HG02623 (cell line): ENCODE measurements at regions not wholly inside any gene's neighbourhood (a gene's known extent, or its start where the extent isn't known, plus 50 kb on each side); places are given as distances from the start of the nearest gene placed in this dataset.

Experiments
- ATAC-seq: cut with Tn5 transposase; IDR thresholded peaks from one replicate; pipeline ENCODE4 v1.9.1; 2021; ENCODE audit warnings: moderate library complexity; ENCODE audit not compliant: unreplicated experiment

DNA sequence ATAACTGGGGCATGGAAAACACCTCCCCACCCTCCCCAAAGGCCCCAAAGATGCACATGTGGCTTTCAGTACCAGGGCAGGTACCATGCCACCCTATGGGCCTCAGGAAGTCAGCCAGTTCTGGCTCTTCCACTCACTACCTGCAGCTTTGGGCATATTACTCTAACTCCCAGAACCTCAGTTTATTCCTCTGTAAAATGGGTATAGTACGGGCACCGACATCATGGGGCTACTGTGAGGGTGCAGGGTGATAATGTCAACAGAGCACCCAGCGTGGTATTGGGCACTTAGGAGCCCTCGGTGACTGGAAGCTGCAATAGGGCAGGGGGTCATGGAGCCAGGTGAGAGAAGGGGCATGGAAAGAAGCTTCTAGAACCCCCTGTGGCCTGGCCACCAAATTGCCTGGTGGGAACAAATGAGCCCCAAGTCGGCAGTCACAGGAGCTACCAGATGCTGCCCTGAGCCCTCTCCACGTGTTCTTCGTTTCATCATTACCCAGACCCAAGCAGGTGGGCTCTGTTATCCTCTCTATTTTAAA is 512.1 kb downstream of the SHQ1 start:
- ATAC-seq: no peak

DNA sequence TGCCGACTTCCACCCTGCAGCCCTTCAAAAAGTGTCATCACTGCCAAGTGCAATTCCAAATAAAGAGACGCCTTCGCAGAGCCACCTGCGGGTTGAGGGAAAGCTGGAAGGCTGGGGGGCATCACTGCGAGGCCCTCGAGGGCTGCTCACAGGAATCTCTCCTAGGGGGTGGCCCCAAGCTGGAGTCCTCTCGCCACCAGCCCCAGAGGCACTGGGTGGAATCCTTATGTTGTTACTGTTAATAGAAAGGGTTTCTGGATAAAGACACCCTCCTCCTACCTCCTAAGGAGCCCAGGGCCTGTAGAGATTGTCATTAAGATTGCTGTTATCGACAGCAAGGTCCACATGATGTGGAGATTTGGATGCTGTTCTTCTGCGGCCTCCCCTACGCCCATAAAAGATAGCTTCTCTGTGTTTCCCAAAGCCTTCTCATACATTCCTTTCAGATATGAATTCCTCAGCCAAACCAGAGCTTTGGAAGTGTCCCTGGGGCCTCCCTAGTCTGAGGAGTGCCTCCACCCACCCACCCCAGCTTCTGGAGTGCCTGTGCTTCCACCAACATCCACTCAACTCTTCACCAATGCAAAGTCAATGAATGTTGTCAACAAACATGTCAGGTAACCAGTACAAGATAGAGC is 512.7 kb downstream of the SHQ1 start:
- no peak for ATAC-seq

DNA sequence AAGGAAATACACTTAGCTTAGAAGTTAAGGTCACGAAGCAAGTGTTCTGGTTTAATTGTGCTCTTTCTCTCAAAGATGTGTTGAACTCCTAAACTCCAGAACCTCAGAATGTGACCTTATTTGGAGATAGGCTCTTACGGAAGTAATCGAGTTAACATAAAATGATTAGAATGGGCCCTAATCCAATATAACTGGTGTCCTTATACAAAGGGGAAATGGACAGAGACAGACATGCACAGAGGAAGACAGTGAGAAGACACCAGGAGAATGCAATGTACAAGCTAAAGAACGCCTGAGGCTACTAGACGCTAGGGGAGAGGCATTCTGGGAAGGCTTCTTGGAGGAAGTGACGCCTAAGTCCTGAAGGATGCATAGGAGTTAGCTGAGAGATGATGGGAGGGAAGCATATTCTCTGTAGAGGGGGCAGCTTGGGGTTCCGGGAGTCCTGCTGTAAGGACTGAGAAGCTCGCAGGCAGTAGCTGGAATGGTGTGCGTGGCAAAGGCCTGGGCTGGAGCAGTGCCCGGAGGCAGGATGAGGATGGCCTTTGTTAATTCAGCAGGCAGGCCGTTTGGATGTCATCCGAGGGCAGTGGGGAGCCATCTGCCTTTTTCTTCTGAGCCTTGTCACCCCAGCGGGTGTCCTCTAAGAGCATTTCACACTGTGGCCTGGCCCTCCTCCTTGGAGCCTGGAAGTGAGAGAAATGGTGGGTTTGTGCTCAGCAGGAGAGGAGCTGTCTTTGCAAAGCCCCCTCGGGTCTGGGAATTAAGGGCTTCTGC is 513.4 kb downstream of the SHQ1 start:
- no peak for ATAC-seq

DNA sequence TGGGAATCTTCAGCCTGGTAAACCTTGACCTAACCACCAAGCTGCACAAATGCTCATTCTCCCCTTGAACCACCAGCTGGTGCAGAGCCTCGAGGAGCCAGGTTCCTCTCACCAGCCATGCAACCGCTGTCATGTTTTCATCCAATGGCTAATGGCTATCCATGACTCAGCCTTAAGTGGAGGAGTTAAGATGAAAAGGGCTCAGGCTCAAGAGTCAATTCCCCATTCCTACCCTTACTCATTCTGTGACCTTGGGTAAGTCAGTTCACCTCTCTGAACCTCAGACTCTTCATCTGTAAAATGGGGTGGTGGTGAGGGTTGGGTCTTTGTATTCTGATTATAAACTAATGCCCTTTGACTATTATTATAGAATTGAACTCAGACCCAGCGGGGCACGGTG is 515.6 kb downstream of the SHQ1 start:
- ATAC-seq: no peak

DNA sequence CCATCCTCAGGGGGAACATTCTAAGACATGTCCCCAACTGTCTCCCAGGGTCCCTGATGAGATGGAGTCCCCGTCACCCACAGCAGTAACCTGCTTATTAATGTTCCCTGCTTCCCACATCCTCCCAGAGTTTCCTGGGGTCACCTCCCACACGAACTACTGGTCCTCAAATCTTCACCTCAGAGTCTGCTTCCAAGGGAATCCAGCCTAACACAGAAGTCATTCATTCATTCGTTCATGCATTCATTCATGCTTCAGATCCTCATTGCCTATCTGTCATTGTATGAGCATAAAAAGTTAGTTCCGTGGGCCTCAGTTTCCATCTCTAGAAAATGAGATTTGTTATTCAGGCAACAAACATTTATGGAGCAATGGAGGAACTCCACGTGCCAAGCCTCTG is 516.2 kb downstream of the SHQ1 start:
- ATAC-seq: no peak

DNA sequence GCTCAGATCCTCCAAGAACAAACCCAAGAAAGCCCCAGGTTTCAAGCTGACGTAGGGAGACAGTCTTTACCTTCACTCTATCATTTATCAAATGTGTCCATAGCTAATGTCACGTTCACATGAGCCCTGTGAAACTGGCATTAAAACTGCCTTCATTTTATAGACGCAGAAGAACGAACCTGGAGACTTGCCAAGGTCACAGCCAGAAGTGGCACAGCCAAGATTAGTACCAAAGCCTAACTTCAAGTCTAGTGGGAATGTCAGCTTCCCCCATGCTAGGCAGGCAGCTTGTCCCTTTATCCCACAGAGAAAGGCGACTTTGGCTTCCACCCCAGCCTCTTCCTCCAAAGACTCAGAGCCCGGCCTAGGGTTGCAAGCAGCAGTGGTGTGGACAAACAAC is 517.2 kb downstream of the SHQ1 start:
- no peak for ATAC-seq

DNA sequence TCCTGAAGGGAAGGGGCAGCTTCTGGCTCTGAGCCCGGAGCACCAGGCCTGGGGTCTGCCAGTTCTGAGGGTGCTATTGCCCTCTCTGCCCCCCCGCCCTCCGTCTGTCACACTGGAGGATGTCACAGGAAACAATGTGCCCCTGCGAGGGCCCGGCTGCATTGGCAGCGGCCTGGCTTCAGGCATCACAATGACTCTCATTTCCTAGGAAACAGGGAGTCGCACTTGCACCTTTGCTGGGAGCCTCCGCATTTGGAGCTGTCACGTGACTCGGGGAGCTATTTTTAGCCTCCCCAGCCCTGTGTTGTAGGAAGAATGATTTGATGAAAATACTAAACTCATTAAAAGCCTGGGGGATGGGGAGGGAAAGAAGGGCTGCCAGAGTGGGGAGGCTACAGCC is 518.9 kb downstream of the SHQ1 start:
- ATAC-seq: no peak

DNA sequence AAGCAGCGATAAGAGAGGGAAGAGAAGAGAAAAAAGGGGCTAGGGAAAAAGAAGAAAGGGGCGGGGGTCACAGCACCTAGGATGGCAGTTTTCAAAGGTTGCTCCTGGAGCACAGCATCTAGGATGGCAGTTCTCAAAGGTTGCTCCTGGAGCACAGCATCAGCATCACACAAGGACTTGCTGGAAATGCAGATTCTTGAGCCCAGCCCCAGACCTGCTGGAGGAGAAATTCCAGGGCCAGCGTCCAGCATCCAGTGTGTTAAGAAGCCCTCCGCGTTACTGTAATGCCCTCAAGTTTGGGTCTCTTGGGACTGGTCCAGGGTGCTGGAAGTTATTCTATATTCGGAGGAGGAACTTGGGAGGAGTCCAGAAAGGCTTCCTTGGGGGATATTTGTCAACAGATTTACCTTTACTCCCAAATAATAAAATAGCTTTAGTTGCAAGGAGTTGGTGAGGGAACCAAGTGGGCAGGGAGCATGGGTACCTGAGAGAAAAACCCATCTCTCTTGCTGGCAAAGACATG is 519.4 kb downstream of the SHQ1 start:
- ATAC-seq: no peak

DNA sequence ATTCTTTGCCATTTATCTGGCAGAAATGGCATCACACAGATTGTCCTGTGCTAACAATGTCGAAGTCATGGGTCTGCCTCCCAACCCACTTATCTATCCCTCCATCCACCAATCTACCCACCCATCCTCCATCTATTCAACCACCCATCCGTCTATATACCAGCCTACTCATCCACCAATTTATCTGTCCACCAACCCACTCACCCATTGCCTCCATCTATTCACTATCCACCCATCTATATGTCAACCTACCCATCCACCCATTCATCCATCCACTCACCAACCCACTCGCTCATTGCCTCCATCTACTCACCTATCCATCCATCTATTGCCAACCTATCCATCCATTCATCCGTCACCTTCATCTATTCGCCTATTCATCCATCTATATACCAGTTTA is 521.2 kb downstream of the SHQ1 start:
- no peak for ATAC-seq

DNA sequence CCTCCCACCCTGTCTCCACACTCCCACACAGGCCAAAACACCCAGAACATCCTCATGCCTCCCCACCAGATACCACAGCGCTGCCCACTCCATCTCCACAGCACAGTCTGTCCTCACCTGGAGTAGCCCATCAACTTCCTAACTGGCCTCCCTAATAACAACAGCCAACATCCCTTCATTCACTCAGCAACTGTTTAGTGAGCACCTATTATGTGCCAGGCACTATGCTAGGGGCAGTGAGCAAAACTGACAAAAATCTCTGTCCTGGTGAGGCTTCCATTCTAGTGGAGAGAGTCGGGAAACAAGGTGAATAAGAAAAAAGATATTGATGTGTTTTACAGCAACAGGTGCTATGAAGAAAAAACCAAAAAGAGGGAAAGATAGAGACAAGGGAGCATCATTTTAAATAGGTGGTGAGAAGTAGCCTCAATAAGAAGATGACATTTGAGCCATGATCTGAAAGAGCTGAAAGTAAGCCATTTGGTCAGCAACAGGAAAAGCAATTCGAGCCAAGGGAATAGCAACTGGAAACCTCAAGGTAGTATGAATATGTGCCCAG is 523.9 kb downstream of the SHQ1 start:
- ATAC-seq: no peak

DNA sequence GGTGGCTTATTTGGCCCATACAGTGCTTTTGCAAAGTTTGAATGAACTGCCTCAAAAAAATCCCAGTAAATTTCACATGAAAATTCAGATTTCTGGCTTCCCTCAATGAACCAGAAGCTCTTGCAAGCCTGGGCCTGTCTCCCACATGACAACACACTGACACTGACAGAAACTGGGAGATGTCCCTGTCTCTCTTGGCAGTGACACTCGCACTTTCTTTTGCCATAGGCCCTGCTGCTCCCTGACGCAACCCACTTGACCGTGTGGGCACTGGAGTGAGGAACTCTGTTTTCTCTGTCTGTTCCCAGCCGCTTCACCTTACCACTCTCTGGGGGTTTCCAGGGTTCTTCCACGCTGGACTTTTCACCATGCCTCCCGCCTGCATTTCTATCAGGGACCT is 524.5 kb downstream of the SHQ1 start:
- no peak for ATAC-seq

DNA sequence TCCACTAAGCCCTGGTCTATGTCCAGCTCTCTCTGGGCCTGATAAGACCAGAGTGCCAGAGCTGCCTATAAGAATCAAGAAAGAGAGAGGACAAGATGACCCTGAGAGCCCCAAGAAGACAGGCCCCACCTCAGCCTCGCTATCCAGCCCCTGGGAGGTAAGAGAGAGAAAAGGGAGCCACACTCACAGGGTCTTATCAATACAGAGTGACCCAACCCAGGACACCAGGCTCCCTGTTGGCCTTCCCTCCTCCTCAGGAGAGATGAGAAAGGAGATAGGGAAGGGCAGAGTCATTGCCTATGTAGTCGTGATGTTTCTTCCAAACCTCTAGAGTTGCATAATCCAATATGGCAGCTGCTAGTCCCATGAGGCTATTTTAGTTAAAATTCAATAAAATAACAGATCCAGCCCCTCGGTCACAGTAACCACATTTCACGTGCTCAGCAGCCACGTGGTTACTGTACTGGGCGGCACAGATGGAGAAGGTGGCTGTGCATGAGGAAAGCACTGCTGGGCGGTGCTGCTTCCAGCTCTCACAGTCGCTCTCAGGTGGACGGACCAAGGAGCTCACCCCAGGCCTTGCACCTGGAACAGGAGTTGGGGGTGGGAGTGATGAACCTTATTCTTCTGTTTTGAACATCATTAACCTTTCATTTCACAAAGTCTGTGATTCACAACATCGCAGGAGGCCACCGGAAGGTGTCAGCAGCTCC is 525.8 kb downstream of the SHQ1 start:
- no peak for ATAC-seq

DNA sequence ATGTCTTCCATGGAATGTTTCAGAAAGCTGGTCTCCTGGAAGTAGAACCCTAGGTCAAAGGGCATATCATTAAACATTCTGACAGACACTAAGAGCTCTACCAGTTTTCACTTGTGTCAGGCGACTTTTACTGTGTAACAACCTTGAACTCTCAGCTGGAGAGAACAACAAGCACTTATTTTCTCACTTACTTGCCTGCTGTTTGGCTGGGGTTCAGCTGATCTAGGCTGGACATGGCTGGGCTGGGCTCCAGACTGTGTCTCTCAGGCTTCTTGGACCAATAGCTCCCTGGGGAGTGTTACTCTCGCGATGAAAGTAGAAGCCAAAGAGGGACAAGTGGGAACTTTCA is 527.3 kb downstream of the SHQ1 start:
- ATAC-seq: no peak

DNA sequence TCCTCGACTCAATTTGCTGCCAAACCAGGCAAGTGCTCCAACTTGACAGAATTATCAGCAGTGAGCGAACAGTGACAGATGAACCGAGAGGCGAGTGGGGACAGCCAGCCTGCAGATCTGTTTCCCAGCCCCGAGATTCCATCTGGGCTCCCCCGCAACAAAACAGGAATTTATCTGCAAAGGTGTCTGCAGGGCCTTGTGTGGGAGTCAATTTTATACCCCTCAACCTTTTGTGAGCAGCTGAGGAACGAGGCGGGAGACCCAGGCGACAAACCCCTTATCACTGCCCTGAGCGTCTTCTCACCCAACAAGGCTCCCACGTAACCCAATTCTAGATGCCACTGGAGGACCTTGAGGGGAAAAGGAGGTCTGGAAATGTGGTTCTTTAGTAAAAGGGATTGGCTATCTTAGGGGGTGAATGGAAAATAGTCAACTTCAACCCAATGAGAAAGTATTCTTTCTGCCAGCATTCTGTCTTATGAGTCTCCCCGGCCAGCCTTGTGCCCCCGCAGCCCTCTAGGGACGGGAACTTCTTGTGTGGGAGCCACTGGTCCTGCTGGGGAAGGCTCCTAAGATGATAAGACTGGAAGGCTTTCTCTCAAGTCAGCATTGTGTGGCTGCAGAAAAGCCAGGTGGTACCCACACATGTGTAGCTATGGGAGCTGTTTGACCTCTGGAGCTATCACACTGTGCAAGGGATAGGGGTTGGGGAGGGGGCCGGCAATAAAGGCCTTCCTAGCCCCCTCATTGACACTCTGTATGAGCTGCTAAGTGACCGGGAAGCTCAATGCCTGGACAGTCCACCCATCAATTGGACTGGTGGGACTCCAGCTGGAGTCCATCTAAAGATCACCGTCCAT is 527.9 kb downstream of the SHQ1 start:
- no peak for ATAC-seq

DNA sequence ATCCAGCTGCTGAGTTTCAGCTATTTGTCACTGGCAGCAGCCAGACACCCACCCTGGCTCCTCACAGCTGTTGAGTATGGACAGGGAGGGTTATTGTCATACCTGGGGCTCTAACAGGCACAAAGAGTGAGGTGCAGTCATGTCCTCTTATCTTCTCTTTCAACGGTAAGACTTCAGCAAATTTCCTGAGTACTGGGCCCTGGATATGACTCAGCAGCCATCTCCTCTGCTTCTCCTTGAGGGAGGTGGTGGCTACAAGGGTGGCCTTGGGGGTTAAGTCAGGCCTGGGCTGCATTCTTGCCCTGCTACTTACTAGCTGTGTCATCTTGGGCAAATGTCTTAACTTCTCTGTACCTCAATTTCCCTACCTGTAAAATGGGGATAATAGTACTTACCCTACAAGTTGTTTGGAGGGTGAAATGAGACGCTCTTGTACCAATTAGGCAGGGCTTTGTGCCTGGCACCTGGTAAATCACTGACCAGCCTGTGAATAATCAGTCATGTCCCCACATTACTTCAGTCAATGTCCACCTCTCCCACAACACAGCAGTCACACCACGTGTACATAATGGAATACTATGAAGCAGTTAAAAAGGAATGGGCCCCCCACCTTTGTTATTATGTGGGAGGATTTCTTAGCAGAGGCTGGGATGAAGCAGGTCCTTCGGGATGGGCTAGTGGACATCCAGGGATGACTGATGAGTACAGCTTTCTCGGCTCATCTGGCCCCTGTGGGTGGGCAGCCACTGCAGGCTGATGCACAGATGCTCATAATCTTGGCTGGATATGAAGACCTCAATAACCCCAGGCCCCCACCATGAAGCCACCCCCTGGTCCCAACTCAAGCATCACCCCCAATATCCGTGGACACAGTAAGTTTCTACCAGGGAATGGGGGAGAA is 528.8 kb downstream of the SHQ1 start:
- no peak for ATAC-seq

DNA sequence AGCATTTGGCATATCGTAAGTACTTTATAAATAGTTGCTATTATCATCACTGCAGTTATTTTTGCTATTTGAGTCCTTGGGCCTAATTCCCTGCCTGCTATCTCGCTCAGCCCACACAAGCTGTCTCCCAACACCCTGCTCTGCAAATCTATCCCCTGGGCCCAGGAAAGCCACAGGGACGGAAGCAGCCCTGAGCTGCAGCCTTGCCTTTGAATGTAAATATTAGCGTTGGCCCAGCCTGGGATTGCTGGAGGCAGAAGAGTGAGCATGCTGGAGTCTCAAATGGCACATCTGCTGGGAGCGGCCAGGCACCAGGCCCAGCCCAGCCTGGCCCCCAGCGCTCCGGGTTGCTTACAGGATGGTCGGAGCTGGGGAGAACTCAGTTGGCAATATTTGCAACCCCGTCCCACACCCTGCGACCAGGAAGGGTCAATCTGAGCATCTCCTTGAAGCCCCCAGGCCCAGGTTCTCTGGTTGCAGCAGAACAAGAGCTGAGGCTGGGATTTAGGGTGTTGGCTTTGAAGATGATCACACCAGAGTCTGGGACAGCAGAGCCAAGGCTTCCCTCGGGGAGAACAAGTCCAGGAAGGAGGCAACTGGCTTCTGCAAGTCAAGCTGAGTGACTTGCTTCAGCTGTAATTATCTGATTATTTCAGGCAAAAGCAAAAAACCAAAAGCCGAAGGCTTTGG is 529.6 kb downstream of the SHQ1 start:
- no peak for ATAC-seq

DNA sequence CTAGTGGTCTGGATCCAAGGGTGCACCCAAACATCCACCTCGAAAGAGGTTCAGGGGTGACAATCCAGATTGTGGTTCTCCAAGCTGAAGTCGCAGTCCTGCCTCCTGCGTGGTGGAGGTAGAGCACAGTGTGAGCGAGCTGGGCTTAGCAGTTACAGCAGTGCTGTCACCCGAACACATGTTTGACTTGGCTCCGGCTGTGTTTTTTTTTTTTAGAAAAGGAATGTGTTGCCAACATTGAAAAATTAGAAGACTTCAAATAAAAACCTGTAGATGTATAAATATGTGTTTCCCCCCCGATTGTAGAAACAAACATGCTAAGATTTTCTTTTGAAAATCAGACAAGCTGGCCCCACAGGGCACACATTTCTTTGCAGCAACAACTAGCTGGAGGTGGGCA is 530.8 kb downstream of the SHQ1 start:
- ATAC-seq: no peak

DNA sequence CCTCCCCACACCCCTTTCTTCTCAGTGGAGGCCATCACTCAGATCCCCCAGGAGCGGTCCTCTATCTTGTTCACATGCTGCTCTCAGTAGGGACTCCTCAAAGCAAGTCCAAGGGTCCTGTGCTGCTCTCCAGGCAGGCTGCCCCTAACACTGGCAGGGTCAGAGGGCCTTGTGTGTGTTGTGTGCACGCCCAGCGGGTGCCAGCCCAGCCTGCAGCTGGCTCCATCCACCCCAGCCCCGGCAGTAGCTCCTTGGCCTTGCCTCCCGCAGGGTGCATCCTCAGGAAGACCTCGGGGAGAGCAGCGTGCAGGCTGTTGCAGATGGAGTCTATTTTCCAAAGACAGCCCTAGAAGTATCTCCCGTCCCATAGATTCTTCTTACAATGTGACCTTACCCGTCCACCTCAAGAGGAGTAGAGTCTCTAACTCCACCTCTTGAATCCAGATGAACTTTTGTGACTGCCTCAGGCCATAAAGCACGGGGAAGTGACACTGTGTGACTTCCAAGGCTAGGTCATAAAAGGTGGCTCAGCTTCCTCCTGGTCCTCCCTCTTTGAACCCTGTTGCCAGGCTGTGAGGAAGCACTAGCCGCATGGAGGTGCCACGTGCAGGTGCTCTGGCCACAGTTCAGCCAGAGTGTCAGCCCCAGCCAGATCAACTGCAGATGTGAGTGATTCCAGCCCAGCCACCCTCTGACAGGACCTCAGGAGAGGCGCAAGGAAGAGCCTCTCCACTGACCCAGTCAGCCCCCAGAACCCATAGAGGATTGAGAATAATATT is 531.6 kb downstream of the SHQ1 start:
- no peak for ATAC-seq
